ENCODE measurements at regions not wholly inside any gene's neighbourhood (a gene's known extent, or its start where the extent isn't known, plus 50 kb on each side); places are given as distances from the start of the nearest gene placed in this dataset.

GRCh38 chr15:96804754-96805153, 474.3 kb downstream of the NR2F2 start:
- TF ChIP-seq CTCF (IDR thresholded peaks at IDR 0.05) (no peak), EP300 (IDR thresholded peaks at IDR 0.05) (no peak), POLR2A (IDR thresholded peaks at IDR 0.05) (no peak)

Data from ovary (tissue), 3 donors.